Tibial artery (tissue), 4 donors: ENCODE measurements at regions not wholly inside any gene's neighbourhood (a gene's known extent, or its start where the extent isn't known, plus 50 kb on each side); places are given as distances from the start of the nearest gene placed in this dataset.

Source experiments
- DNase-seq, 2 donors: peaks; one replicate each; pipeline ENCODE4 v3.0.0-alpha.2; 2019
- H3K27ac ChIP-seq, 2 donors: fragments of 200-600 bp; sonication (generic) in 1 of 2; 1 replicate in 1 of 2; 2 replicates in 1 of 2; pipeline ENCODE4 v1.5.1; 2018 to 2019; ENCODE audit warnings: mild to moderate bottlenecking in 1 of 2
- H3K27me3 ChIP-seq, 2 donors: fragments of 200-600 bp; sonication (generic) in 1 of 2; one replicate each; pipeline versions ENCODE4 v1.5.1 to v1.6.0; 2016 to 2019
- H3K36me3 ChIP-seq, 3 donors: fragments of 200-600 bp; sonication (generic) in 2 of 3; one replicate each; pipeline ENCODE4 v1.5.1; 2016 to 2019; ENCODE audit warnings: mild to moderate bottlenecking in 2 of 3
- H3K4me1 ChIP-seq, 4 donors: fragments of 200-600 bp; sonication (generic) in 2 of 4; 1 replicate in 3 of 4; 2 replicates in 1 of 4; pipeline ENCODE4 v1.5.1; 2016 to 2019
- H3K4me3 ChIP-seq, 2 donors: fragments of 200-600 bp; sonication (generic) in 1 of 2; 1 replicate in 1 of 2; 2 replicates in 1 of 2; pipeline ENCODE4 v1.5.1; 2018 to 2019; ENCODE audit warnings: mild to moderate bottlenecking in 2 of 2
- H3K9me3 ChIP-seq, 3 donors: fragments of 200-600 bp; sonication (generic) in 1 of 3; one replicate each; pipeline ENCODE4 v1.5.1; 2016 to 2019
- intact Hi-C: fragments of 100-400 bp; cut with DNase I; formaldehyde crosslinking; loops from one replicate; pipeline ENCODE4 v1.15.0; 2023; ENCODE audit warnings: low total_unique reads
- TF ChIP-seq, protein P1 (sequence below), 2 experiments: fragments of 200-600 bp in 1 of 2; fragments of 450-650 bp in 1 of 2; IDR thresholded peaks; one replicate each; pipeline ENCODE4 v1.5.1; 2017 to 2019; ENCODE audit warnings: antibody characterized with exemption in 2 of 2, mild to moderate bottlenecking in 1 of 2, moderate library complexity in 1 of 2

DNA sequence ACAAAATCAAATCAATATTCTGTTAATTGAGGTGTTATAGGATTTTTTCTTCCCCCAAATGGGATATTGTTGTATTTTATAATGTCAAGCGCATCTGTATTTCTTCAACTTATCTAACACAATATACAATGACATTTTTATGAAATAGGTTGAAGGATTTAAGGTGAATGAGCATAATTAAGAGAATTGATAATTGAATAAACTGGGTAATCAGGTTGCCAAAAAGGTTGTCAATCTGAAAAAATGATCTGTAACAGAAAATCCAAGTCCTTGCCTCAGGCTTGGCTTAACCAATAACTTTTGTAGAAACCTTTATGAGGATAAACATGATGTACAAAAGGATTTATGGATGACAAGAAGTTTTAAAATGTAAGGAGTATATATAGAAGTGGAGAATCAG lies 1101.7 kb upstream of the EYS start:
- intact Hi-C loops, result no loop called here
- no peak overlapping the region for H3K27ac ChIP-seq
- no peak overlapping the region for H3K4me3 ChIP-seq
- no peaks in the 10 kb centered on the region for H3K27me3 ChIP-seq
- no peaks in the 10 kb centered on the region for H3K36me3 ChIP-seq
- no peaks in the 10 kb centered on the region for H3K9me3 ChIP-seq
- DNase-seq, result no peak
- TF ChIP-seq, protein P1, sequence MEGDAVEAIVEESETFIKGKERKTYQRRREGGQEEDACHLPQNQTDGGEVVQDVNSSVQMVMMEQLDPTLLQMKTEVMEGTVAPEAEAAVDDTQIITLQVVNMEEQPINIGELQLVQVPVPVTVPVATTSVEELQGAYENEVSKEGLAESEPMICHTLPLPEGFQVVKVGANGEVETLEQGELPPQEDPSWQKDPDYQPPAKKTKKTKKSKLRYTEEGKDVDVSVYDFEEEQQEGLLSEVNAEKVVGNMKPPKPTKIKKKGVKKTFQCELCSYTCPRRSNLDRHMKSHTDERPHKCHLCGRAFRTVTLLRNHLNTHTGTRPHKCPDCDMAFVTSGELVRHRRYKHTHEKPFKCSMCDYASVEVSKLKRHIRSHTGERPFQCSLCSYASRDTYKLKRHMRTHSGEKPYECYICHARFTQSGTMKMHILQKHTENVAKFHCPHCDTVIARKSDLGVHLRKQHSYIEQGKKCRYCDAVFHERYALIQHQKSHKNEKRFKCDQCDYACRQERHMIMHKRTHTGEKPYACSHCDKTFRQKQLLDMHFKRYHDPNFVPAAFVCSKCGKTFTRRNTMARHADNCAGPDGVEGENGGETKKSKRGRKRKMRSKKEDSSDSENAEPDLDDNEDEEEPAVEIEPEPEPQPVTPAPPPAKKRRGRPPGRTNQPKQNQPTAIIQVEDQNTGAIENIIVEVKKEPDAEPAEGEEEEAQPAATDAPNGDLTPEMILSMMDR (IDR thresholded peaks at IDR 0.05), result no peak
- no peaks in the 10 kb centered on the region for H3K4me1 ChIP-seq

DNA sequence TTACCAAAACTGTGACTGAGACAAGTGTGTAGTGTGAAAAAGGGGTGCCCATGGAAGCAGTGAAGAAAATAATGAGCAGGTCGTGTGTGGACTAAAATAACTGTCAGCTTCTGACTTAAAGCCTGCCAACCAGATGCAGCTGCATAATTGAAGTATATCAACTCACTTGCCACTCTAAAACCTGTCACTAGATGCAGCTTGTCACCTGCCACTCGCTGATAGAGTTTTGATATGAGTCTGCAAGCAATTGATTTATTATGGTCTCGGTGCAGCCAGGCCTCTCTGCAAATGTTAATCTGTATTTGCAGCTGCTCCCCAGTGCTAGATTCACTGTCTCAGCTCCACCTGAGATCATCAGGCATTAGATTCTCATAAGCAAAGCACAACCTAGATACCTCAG lies 1090.0 kb upstream of the EYS start:
- no peak overlapping the region for H3K4me3 ChIP-seq
- no peaks in the 10 kb centered on the region for H3K9me3 ChIP-seq
- H3K4me1 ChIP-seq, result no peaks in the 10 kb centered on the region

DNA sequence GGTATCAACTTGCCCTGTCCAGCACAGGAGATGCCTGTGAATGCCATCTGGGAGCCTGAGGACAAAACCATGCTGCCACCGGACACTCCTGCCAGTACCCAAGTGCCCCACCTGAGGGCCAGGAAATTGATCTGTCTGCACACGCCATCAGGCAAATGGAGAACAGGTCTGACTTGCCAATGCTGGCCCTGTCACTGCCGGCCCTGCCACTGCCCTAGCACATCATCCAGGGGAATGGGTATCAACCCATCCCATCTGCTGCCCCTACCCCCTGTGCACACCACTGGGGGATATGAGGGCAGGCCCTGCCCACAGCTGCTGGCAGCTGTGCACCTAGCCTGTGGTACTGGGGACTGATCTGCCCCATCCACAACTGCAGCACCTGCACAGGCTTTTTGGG lies 1081.6 kb upstream of the EYS start:
- H3K4me1 ChIP-seq, result no peaks in the 10 kb centered on the region
- H3K9me3 ChIP-seq, result no peaks in the 10 kb centered on the region
- TF ChIP-seq, protein P1 (IDR thresholded peaks at IDR 0.05), result no peak
- H3K36me3 ChIP-seq, result no peaks in the 10 kb centered on the region
- H3K27ac ChIP-seq, result no peak overlapping the region
- intact Hi-C loops, result no loop called here
- no peak for DNase-seq
- no peak overlapping the region for H3K4me3 ChIP-seq
- no peaks in the 10 kb centered on the region for H3K27me3 ChIP-seq

More for the DNA sequence above, 1090.0 kb upstream of the EYS start:
- intact Hi-C loops, result no loop called here
- no peak overlapping the region for H3K27ac ChIP-seq
- H3K27me3 ChIP-seq, result no peaks in the 10 kb centered on the region
- no peaks in the 10 kb centered on the region for H3K36me3 ChIP-seq
- DNase-seq, result no peak
- TF ChIP-seq, protein P1 (IDR thresholded peaks at IDR 0.05), result no peak

DNA sequence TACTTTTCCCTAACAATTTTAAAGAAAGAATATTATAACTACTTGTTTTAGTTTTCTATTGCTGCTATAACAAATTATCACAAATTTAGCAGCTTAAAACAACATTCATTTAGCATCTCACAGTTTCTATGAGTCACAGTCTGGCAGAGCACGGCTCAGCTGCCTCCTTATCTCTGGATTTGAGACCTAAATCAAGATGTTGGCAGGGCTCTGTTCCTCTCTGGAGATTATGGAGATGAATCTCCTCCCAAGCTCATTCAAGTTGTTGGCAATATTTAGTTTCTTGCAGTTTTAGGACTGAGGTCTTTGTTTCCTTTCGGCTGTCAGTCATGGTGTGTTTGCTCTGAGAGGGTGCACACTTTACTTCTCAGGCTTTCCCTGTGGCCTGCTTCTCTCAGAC lies 1065.8 kb upstream of the EYS start:
- Histone ChIP-seq H3K4me3 (no peak overlapping the region), H3K36me3 (no peaks in the 10 kb centered on the region), H3K9me3 (peaks cover 0 to 9% (median 0%) of the 10 kb centered on the region in 3 donors), H3K27ac (no peak overlapping the region), H3K4me1 (no peaks in the 10 kb centered on the region), H3K27me3 (no peaks in the 10 kb centered on the region)
- TF ChIP-seq, protein P1 (IDR thresholded peaks at IDR 0.05), result no peak
- DNase-seq, result peak in 1 of 2 donors; percentile 35
- intact Hi-C loops, result no loop called here

DNA sequence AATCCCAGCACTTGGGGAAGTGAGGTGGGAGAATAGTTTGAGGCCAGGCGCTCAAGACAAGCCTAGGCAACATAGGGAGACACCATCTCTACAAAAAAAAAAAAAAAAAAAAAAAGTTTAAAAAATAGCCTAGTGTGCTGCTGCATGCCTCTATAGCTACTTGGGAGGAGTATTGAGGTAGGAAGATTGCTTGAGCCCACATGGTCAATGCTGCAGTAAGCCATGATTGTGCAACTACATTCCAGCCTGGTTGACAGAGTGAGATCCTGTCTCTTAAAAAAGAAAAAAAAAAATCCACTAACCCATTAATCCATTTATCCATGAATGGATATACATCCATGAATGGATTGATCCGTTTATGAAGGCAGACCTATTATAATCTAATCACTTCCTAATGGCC lies 1064.6 kb upstream of the EYS start:
- TF ChIP-seq, protein P1 (IDR thresholded peaks at IDR 0.05), result no peak

DNA sequence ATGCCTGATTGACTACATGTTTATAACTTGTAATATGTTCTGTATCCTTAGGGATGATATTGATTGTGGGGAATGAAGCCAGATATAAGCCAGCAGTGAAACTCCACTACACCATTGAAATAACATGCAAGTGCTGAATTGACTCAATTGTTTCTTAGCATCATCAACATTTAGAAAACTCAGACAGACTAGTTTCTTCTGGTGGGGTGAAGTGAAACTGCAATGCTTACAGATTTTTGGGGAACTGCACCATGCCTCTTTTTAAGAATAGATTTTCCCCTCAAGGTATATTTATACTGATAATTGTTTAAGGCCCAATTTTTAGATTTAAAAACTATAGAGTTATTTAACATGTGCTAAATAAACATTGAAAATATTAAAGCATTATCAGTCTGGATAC lies 1044.6 kb upstream of the EYS start:
- no peak overlapping the region for H3K27ac ChIP-seq
- TF ChIP-seq, protein P1 (IDR thresholded peaks at IDR 0.05), result no peak
- H3K36me3 ChIP-seq, result no peaks in the 10 kb centered on the region
- DNase-seq, result no peak
- intact Hi-C loops, result no loop called here
- no peaks in the 10 kb centered on the region for H3K4me1 ChIP-seq
- no peak overlapping the region for H3K4me3 ChIP-seq
- no peaks in the 10 kb centered on the region for H3K27me3 ChIP-seq
- H3K9me3 ChIP-seq, result no peaks in the 10 kb centered on the region

More for the DNA sequence above, 1064.6 kb upstream of the EYS start:
- no peak overlapping the region for H3K27ac ChIP-seq
- H3K9me3 ChIP-seq, result peaks cover 0 to 9% (median 0%) of the 10 kb centered on the region in 3 donors
- no peaks in the 10 kb centered on the region for H3K27me3 ChIP-seq
- H3K4me3 ChIP-seq, result no peak overlapping the region
- no peak for DNase-seq
- no peaks in the 10 kb centered on the region for H3K4me1 ChIP-seq
- intact Hi-C loops, result no loop called here
- H3K36me3 ChIP-seq, result no peaks in the 10 kb centered on the region
